Frontal cortex (tissue), 3 donors: ENCODE measurements at regions not wholly inside any gene's neighbourhood (a gene's known extent, or its start where the extent isn't known, plus 50 kb on each side); places are given as distances from the start of the nearest gene placed in this dataset.

Experiments
- DNase-seq, 2 donors: peaks; one replicate each; pipeline ENCODE4 v3.0.0; 2012; ENCODE audit warnings: low spot score in 2 of 2
- FAIRE-seq: peaks from 2 replicates; lab custom pipeline; 2012; peaks lifted over from hg19 to GRCh38; lab: Jason Lieb, UNC
- donor health status: control.
- donor health status: control.
- donor health status: control.

DNA sequence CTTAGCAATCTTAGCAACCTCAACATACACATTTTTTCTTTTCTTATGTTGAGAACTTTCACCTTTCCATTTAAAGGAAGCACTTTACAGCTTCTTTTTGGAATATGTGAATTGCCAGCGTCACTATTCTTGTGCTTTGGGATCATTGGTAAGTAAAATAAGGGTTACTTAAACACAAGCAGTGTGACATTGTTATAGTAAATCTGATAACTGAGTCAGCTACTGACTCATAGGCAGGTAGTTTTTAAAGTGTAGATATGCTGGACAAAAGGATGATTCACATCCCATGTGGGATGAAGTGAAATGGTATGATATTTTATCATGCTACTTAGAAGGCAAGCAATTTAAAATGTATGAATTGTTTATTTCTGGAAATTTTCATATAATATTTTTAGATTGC lies 637.2 kb downstream of the DCDC2C start:
- no peak for DNase-seq
- FAIRE-seq, result no peak

DNA sequence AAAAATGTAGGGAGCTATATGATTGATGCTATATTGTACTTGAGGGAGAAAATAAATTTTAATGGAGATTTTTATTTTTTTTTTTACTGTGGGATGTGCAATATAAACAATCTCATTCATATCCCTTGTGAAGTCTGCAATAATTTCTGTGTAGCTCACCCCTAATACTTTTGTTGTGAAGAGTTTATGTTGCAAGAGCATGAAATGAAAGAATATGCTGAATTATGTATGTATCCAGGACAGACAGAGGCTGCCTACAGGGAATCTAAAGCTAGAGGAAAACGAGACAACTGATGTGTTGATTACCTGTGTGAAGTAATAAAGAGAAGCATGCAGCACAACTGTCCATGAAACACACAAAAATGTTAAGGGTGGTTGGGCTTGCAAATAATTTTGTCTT lies 643.3 kb downstream of the DCDC2C start:
- FAIRE-seq (no peak), DNase-seq (no peak)

DNA sequence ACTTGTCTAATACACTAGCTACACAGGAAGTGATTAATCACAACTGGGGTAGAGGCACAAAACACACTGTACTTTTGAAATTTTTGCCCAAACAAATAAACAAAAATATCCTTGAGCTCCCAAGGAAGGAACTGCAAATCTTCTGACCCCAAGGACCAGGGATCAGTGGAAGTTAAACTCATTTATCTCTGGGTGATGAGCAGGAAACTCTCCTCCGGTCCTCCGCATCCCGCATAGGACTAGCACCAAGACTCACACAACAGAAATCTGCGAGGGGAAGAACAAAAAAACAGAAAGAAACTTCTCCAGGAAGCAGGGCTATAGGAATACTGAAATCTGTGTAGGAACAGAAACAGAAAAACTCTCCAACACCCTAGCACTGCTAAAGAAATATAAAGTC lies 650.3 kb downstream of the DCDC2C start:
- DNase-seq (no peak), FAIRE-seq (no peak)

DNA sequence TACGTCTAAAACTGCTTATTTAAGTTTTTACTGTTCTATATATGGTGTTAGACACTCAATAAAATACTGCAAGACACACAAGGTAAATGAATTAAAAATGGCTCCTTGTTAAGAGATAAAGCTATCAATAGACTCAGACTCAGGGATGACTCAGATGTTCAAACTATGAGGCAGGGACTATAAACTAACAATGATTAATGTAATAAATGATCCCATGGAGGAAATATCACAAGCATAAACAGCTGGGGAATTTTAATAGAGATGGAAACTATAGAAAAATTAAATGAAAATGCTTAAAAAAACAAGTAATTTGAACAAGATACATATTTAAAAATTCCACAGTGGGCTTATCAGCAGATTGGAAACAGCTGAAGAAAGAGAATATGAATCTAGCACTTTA lies 650.8 kb downstream of the DCDC2C start:
- FAIRE-seq, result no peak

DNA sequence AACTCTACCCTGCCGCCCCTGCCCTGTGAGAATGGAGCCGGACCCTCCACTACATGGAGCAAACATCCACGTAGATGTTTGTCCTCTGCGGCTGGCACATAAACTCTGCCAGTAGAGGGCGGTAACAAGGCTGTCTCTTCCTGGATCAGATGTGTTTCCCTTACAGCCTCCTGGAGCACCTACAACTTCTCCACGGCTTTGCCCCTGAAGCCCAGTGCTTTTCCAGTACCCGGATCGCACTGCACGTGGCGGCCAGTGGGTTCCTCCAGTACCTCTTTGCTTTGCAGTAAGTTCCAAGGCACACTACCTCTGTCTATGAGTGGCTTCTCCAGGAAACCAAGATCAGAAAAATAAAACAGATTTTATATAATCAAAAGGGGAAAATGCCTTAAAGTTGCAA lies 651.3 kb downstream of the DCDC2C start:
- DNase-seq, result no peak
- FAIRE-seq, result no peak

More for the DNA sequence above, 650.8 kb downstream of the DCDC2C start:
- no peak for DNase-seq

DNA sequence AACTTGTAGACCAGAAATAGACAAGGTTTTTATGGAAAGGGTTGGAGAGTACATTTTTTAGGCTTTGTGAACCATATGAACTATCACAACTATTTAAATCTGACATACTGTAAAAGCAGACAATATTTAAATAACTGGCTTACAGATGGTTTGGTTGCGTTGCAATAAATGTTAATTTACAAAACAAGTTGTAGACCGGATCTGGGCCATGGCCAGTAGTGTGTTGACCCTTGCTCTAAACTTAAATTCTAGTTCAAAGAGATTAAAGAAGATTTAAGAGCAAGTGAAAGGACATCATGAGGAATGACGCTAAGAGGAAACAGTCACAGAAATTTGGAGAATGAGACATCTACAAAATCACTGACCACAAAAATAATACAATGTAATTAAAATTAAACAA lies 652.7 kb downstream of the DCDC2C start:
- DNase-seq, result no peak
- FAIRE-seq, result no peak

DNA sequence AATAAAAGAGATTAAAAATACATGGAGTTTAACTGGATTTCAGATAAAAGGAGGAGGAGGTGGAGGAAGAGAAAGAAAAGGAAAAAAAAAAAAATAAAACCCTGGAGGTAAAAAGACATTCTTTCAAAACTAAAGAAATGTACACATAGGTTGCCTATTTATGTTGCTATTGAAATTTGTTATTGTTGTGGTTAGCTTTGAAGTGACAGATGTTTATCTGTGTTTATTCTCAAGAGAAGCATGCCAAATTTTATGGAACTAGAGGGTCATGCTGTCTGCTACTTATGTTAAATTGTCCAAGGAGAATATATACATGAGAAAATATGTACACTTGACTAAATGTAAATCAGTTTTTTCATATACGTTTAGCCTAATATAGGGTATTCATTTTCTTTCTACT lies 653.2 kb downstream of the DCDC2C start:
- FAIRE-seq, result no peak
- no peak for DNase-seq

DNA sequence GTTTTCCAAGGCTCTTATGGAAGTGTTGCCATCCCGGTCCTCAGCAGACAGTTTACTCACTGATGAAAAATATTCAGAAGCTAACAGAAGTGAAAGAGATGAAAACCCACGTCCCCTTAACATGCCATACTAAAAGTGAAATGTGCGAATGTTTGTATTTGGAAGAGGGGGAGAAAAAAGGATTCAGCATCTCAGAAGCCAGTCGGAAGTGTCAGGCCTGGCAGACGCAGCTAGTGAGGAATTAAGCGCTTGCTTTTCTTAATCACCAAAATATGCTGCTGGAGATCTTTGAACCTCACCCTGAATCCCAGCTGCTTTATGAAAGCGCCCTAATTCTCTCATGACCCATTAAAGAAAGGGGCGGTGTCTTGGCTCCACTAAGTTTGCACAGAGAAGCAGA lies 653.7 kb downstream of the DCDC2C start:
- DNase-seq (no peak), FAIRE-seq (no peak)

DNA sequence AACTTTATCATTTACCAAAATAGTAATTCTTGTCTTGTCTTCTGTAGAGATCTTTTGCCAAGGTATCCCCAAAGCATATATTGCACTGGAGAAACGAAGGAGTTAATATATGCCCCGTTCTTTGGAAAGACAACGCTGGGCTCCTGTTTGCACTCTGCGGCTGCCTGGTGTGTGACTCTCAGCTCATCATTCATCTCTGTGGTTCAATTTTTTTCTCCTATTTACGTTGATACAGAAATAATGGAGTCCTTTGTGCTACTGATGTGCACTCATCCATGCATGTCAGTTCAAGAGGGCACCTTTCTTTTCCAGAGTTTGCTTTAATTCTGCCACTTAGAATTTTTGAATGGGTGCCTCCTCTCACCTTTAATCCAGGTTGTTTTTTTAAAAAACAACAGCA lies 655.5 kb downstream of the DCDC2C start:
- no peak for FAIRE-seq
- DNase-seq, result no peak

DNA sequence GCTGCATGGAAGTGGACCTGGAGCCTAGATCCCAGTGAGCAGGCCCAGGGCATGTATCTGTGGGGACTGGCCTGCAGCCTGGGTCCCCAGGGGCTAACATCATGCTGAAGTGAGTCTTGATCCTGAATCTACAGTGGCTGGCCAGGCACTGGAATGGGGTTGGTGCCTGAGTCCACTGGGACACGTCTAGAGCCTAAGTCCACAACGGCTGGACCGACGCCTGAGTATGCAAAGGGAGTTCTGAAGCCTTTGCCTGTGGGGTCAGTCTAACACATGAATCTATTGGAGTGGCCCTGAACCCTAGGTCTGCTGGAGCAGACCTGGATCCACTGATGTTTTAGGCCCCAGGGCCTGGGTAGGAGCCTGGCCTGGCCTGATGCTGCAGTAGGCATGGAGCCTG lies 665.5 kb downstream of the DCDC2C start:
- FAIRE-seq (no peak), DNase-seq (no peak)

DNA sequence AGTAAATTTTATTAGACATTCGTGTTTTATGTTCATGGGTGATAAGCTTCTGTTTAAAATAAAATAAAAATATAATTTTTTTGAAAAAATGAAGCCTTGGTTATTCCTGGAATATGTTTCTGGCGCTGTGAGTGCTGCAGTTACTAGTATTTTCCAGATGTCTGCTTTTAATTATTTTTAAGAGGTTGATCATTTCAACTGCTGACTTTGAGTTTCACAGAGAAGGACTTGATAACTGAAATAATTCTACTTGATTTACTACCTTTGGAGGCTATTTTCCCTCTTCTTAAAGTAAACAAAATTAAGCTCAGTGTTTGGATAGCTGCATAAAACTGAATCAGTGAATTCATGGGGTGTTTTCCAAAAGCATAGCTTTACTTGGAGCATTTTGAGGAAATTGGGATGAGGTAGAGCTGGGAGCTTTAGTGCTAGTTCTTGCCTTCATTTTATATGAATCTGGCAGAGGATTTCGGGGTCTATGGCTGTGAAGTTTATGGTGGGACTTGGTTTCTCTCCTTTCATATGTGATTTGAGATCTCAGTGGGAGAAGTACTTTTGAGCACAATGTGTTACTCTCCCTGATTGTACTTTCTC lies 666.5 kb downstream of the DCDC2C start:
- DNase-seq (no peak), FAIRE-seq (no peak)

DNA sequence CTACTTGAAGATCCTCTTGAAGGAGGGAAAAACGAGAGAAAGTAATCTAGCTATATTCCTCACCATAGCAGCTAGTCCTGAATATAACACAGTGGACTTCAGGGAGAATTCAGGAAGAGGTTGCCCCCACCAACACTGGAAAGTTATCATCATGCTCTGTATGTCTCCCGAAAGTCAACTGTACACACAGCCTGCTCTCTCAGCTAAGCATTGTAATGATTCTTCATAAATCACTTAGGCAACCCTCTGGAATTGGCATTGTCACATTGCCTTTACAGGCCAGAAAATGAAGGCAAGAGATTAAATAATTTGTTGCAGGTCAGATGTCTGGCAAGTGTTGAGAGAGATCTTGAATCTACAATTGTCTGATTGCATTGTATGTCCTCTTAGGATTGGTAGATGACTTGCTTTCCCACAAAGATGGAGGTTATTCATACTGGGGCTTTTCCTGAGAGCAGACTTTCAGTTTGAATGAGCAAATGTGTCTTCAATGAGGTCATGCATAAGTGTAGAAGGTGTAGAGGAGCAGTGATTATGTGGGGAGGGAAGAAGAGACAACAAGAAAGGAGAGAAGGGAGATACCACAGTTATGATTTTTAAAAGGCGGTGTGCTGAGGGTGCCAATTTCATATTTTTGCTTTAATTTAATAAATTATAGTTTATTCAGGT lies 667.2 kb downstream of the DCDC2C start:
- FAIRE-seq (no peak), DNase-seq (no peak)

DNA sequence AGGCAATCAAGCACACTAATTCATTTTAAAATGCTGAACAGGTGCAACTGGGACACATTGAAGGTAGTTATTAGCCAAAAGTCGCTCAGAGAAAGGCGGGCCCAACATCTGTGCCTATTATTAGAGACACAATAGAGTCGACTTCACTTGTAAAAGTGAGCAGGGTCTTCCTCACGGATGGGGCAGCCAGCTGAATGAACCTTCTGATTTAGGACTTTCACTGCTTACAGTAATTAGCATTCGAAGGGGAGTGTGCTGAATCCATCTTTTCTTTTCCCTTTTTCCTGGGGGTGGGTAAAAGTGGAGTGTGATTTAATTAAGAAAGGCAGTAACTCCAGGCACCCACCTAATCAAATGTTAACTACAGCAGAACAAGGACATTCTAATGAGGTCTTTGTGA lies 677.7 kb downstream of the DCDC2C start:
- no peak for DNase-seq
- no peak for FAIRE-seq

DNA sequence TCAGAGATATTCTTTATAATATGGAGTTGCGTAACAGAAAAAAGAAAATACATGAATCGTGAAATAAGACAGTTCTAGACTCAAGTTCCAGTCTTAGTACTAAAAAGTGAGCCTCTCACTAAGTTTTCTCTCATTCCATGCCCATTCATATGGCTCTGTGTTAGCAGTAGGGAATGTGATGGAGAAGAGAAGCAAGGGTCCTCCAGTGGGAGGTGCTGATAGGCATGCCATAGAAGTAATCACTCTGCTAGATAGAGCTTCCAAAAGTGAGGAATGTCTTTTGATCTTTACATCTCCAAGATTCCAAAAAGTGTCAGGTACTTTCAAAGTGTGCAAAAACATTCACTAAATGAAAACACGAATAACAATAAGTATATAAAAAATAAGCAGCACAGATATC lies 678.4 kb downstream of the DCDC2C start:
- DNase-seq (no peak), FAIRE-seq (no peak)

DNA sequence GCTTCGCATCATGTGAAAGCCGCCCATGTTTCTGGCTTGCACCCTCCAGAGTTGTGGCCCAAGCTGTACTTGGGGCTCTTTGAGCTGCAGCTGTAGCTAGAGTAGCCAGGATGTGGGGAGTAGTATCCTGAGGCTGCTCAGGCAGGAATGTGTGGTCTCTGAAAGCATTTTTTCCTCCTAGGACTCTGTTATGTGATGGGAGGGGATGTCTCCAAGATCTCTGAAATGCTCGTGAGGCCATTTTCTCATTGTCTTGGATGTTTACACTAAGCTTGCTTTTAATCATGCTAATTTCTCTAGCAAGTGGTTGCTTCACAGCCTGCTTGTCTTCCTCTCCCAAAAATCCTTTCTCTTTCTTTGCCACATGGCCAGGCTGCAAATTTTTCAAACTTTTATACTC lies 687.6 kb downstream of the DCDC2C start:
- DNase-seq, result no peak
- no peak for FAIRE-seq

DNA sequence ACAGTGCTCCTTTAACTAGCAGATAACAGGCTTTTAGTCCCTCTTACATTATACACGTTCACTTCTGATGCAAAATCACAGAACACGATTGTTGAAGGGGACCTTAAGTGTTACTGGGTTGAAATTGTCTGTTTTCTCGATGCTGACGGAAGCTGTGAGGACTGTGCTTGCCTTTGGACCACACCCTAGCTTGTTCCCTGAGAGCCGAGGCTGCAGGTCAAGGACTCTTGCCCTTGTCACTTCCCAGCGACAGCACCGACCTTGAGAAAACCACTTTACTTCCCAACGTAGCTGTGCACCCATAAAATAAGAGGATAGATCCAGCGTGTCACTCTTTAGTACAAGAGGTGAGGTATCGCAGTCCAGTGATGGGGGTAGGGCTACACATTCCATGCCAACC lies 701.0 kb downstream of the DCDC2C start:
- DNase-seq, result no peak
- FAIRE-seq, result no peak

DNA sequence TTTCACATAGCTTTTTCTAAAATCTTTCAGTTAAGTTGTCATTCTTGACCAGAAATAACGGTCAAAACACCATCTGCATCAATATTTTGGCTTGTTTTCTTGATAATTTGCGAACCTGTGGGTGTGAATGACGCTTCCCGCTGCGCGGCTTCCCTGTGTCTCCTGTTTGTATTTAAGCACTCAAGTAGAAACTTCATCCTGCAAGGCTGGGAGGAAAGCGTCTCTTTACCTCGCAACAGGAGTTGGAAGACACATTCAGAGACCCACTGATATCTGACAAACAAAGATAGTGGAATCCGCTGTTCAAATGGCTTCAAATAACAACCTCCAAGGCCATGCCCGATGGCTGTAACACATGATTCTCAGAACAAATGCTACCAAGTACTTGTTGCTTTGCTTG lies 704.9 kb downstream of the DCDC2C start:
- no peak for FAIRE-seq
- no peak for DNase-seq

DNA sequence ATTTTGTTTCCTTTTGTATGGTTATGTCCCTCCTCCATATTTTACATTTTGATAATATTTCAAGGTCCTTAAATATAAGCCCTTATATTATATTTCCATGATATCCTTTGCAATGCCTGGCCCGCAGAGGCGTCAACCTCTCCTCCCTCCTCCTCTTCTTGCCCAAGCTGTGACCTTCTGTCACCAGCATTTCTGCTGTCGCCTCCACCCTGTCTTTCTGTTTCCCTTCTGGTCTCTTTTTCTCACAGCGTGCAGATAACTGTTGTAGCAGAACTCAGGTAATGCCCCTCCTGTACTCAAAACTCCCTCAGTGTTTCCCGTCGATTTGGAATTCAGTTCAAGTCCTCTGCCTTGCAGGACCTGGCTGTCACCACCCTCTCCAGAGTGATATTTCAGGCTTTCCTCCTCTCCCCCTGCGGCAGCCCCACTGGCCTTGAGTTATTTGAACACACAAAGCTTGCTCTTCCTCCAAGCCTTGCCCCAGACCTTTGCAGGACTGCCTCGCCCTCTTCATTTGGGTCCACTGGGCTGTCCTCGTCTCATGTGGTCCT lies 709.3 kb downstream of the DCDC2C start:
- FAIRE-seq (no peak), DNase-seq (no peak)

DNA sequence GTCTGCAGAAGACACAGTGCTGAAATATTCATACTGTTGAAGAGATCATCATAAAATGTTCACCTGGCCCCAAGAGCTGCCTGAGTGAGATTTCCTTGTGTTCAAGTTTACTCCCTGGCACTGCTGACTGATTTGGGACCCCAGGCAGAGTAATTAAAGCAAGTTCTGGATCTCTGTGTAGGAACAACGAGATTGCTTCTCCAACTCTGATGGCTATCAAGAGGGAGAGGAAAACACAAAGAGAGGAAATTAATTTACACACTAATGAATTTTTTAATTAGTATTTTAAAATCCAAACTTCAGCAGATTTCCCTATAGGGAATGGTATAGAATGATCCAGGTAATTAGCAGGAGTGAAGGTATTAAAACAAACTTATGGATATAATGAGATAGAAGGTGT lies 711.8 kb downstream of the DCDC2C start:
- DNase-seq, result no peak
- no peak for FAIRE-seq

DNA sequence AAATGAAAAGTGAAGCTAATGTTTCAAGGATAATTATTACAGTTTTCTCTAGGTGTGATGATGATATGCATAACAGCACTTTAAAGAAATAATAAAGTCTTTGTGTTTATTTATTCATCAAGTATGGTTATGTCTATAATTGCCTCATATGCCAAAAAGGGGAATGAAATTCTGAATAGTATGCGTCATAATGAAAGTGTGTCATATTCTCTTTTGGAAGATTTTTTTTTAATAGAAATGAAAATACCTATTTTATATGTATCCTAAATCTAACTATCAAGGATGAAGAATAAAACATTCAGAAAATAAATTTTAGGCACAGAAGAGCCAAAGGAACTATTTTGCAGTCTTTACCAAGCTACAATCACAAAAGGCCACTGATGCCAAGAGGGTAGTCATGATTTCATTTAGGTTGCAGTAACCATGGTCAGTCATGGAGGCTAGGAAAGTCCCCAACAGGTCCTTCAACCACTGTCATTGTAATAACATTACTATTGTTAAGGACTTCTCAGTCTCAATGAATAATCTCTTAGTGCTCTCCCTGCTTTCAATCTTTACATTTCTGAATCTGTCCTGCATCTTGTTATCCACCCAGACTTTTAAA lies 712.5 kb downstream of the DCDC2C start:
- no peak for FAIRE-seq

DNA sequence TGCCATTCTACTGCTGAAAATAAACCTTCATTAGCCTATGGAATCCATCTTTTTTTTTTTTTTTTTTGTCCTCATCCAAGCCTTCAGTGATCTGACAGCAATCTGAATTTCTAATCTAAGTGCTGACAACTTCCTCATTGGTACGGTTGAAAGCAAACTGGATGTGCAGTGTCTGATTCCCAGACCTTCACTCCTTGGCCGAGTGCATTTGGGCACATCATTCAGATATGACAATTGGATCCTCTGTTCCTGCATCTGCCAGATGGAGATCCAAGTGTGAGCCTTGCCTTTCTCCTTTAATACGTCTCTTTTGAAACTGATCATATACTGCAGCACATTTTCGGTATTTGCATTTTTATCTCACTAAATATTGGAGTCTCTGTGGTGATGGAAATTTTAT lies 713.1 kb downstream of the DCDC2C start:
- FAIRE-seq (no peak), DNase-seq (no peak)

More for the DNA sequence above, 712.5 kb downstream of the DCDC2C start:
- no peak for DNase-seq

DNA sequence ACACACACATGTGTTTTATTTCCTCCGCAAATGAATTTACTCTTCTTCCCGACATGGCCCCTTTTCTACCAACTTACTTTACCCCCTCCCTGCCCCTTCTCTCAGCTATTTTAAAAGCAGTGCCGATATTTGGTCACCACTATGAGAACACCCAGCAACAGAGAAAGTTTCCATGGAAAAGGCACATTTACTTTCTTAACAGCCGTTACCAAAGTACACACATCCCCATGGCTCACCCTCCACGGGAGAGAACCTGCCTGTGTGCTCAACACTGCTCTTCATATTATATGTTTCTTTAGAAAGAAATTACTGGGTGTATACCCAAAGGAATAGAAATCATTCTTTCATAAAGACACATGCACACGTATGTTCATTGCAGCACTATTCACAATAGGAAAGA lies 714.4 kb downstream of the DCDC2C start:
- FAIRE-seq (no peak), DNase-seq (no peak)
